ENCODE measurements at regions not wholly inside any gene's neighbourhood (a gene's known extent, or its start where the extent isn't known, plus 50 kb on each side); places are given as distances from the start of the nearest gene placed in this dataset.
A peak's percentile ranks its signal among the peaks of the same experiment; 100 is the strongest.

DNA sequence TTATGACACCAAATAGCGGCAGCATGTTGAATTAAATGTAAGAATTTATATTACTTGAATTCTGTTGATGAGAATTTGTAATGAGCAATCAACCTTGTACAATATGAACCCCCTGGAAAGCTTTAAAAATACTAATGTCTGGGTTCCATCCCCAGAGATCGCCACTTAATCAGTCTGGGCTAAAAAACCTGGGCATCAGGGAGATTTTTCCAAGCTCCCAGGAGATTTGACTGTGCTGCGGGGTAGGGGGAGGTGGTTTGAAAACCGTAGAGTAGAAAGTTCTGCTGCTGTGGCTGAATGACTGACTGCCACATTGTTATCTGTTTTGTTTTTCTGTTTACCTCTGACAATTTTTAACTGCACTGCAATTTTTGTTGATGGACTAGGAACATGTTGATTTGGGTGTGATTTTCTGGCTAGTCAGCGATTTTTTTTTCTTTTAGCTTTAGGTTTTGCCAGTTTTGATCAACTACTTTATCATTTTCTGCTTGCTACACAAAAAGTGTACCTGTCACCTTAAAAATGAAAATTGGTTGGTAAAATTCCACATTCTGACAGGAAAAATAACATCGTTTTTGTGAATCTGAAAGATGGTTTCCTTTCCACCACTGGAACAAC, 79.3 kb downstream of the PCTP start:
- DNase-seq: peak; percentile 2

DNA sequence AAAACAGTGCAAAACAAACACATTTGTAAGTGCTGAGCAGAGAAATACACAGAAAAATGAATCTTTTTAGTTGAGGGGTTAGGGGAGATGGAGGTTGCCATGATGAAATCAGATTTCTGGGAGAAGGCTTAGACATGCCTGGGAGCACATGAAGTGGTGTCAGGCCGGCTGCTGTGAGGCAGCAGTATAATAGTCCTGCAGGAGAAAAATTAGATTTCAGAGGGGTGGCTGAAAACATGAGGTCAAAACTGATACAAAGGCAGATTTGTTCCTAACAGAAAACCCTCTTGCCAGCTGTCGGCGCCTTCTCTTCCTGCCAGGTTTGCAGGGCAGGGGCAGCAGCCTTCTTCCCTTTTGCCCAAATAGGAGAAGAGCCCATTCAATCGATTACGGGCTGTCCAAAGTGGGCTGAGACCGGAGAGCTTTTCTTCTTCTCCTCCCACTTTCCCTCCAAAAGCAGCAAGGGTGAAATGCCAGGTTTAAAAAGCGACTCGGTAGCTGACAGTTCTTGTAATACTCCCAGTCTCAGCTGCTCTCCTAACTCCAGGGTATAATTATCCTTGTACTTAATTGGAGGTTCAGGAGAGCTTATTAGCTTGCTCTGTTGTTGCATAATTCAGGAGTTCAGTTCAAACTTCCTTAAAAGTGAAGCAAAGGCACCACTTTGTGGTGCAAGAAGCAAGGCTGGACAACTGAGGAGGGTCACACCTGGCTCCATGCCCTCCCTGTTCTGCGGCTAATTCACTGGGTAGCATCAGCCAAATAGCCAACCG, 80.0 kb downstream of the PCTP start:
- peak; percentile 34 for DNase-seq

DNA sequence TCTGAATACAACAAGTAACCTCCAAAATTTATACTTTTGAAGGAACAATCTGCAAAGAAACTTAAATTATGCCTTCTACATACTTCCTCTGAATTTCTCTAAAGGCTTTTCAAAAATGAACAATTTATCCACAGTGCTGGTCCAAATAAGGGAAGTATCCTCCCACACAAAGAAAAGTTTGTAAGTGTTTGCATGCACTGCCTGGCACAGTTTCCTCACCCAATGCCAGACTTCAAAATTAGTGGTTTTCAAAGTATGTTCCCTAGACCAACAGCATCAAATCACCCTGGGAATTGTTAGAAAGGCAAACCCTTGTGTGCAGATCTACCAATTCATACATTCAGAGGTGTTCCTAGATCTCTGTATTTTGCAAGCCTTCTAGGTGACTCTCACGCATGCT, 82.5 kb downstream of the PCTP start:
- no peak for DNase-seq

DNA sequence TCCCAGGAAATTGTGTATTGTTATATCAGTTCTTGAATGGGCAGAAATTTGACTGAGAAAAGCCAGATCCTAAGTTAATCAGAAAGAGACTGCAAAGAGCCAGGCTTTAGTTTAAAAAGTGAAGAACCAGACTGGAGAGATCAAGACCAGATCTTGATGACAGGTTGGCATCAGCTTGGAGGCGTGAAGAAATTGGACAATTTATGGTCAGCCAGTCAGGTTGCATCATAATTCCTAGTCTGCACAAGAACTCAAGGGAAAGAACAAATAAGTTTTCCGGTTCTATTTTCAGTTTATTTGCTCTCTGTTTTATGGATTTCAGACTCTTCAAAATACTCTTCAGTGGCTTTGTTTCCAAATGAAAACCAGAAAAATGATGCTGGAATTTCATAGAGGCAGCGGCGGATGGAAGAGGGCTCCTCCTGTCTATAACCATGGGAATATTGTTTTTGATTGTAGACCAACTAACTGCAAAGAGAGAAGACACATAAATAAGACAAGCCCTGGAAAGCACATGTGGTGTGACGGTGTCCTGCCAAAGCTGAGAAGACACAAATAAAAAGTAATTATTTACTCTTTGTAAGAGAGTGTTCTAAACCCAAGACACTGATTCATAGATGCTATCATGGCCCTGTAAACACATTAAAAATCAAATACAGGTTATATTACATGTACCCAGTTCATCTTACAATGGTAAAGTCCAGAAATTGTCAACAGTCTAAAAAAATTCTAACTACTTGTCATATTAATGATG, 91.7 kb downstream of the PCTP start:
- no peak for DNase-seq

DNA sequence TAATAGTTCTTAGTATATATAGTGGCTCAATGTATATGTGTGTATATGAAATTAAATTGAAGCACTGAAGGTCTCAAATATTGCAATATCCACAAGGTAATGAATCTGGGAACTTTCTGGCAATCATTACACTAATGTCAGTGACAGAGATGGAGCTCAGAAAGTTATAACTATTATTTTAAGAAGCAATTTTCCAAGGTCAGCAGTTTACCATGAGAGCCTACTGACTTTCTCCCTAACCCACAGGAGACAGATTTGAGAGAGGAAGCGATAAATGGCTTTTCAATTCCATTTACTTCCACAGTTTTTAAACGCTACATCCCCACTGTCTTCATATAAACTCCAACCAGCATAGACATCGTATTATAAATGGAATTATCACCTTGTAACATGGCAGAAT, 92.9 kb downstream of the PCTP start:
- DNase-seq: no peak

DNA sequence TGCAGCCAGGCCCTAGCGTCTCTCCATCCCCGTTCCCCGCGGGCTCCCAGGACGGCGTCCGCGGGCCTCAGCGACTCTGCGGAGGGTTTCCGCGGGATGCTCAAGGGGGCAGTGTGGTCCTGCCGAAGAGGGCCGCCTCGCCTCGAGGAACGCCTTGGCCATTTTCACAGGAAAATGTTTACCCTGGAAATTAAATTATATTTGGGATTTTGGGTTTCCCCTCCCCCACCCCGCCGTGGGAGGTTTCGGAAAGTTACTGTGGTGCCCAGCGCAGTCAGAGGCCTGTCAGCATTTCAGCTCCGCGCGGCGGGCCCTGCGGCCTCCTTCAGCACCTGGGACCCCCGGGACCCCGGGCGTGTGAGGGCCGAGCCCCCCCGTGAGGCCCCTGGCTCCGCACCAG, 94.5 kb downstream of the PCTP start:
- peak; percentile 4 for DNase-seq

DNA sequence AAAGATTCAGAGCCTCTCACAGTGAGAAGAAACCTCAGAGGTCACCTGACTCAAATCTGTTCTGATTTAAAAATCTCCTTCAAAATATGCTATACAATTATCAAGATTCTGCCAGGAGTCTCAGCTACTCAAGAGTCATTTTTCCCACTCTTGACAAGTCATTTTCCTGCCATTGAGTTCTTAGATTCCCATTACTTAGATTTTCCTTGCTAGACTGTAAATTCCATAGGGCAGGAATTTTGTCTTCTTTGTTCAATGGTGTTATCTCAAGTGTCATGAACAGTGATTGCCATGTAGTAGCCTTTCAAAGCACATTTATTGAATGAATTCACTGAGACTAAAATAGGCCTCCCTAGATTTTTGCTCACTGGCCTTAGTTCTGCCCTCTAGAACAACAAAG, 95.9 kb downstream of the PCTP start:
- no peak for DNase-seq

DNA sequence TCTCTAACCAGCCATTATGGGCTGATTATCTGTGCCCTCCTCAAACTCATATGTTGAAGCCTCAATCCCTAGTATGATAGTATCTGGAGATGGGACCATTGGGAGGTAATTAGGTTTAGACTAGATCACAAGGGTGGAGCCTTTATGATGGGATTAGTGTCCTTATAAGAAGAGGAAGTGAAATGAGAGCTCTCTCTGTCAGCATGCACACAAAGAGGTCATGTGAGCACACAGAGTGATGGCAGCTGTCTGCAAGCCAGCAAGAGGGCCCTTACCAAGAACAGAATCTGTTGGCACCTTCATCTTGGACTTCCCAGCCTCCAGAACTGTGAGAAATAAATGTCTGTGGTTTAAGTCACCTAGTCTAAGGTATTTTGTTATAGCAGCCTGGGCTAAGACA, 101.9 kb downstream of the PCTP start:
- no peak for DNase-seq

DNA sequence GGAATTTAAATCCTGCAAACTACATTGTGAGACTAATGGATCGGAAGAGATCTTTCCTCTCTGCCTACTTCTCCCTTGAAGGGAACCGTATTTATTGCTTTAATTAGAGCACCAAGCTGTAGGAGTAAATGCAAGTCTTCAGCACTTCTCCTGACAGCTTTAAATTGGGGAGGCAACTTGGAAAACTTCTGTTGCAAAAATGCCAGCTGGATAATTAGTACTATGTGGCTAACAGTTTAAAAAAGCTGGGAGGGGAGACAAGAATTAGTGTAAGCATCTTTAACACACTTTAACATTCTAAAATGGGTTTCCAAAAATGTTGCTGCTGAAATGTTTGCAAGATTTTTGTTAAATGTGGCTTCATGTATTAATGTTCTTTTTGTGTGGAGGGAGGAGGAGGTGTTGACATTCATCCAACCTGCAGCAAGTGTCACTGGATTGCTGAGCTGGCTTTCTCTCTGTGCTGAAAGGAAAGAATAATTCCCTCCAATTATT, 108.5 kb downstream of the PCTP start:
- no peak for DNase-seq

DNA sequence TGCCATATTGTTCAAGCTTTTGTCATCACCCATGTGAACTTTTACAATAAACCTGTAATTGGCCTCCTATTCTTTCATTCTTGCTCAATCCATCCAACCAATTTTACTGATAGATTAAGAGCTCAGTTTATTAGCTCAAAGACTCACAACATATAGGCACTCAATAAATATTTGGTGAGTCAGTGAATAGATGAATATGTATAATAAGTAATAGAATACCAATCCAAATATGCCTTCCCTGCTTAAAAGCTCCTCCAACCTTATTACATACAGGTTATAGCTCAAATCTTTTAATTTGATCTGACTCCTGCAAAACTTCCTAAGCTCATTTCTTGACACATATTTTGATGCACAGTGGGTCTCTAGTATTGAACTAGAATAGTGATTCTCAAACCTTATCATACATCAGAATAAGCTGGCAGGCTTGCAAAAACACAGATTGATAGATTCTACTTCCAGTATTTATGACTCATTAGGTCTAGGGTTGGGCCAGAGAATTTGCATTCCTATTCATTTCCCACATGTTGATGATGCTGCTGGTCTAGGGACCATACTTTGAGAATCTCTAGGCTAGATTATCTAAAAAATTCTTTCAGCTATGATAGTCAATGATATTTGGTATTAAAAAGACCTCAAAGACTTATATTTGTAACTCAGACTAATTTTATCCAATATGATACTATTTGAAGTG, 114.4 kb downstream of the PCTP start:
- DNase-seq: no peak

DNA sequence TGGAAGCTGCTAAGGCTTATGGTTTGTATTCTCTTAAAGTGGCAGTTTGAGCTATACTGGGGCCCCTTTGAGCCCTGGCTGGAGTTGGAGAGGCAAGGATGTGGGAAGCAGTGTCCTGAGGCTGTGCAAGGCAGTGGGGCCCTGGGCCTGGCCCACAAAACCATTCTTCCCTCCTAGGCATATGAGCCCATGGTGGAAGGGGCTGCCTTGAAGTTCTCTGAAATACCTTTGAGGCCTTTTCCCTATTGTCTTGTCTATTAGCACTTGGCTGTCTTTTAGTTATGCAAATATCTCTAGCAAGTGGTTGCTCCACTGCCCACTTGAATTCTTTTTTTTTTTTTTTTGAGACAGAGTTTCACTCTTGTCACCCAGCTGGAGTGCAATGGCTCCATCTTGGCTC, 119.2 kb downstream of the PCTP start:
- DNase-seq: no peak

DNA sequence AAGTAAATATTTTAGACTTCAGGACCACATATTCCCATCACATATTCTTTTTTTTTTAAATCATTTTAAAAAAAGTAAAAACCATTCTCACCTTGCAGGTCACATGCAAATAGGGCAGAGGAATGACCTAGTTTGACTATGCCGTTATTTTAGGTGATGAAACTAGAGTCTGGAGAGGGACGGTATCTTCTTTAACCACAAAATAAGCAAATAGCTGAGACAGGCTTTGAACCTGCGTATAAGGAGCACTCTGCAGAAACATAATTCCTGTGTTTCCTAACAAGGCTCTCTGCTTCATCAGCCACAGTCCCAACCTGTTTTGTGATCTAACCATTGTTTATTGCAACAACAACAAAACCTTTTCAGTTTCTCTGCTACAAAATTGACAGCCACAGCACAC, 121.5 kb downstream of the PCTP start:
- no peak for DNase-seq

DNA sequence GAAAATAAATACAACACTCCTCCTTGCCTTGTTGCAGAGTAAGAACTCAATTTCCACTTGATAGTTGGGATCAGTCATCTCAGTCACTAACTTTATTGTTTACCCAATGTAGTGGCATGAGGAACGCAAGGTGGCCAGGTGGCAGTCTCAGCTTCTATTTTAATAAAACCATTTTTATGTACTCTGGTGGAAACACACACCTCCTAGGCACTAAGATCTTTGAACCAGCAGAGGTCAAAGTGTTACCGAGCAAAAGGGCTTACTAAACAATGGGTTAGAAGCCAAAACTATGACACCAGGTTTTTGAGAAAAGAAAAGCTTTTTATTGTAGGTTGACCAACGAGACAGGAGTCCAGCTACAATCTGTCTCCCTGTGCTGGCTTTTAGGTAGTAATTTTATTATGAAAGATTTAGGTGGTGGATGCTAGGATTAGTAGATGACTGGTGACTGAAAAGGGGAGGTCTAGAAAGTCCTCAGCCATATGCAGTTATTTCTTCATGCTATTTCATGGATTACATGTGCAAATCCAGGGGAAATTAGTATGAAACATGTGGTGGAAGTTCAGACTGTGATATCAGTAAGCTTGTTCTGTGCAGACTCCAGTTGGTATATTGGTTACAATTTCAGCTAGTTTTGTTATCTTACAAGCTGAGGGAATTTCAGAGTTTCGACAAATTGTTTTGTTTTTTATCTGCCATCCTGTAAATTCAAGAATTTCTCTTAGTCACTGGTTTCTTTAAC, 122.3 kb downstream of the PCTP start:
- no peak for DNase-seq

DNA sequence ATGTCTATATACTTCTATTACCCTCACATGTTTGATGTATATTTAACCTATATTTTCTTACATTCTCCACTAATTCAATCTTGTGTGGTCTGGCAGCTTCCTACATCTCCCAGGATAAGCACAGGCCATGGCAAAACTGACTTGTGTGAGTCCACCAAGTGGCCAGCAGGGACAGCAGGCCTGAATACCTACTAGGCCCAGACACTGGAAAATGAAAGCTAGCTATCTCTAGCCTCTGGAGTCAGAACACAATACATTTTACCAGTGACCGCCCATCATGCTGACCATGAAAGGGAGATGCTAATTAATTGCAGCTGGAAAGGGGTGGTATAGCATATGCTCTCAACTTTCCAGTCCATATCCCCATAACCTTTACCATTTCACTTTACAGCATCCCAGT, 132.3 kb downstream of the PCTP start:
- no peak for DNase-seq

DNA sequence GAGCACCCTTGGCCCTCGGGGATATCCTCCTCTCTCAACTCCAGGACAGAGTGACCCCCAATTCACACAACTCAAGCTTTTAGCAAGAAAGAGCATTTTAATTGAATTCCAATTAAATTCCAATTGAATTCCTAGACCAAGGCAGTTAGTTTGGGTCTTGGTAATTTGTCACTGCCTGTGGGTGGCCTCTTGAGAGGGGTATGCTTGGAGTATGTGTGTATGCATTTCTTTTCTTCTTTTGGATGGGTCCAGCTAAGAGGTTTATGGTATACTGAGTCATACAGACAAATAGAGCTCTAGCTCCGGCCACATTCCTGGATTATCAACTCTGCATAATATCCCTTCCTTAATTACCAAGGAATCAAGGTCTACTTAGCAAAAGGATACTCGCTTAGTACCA, 136.7 kb downstream of the PCTP start:
- DNase-seq: no peak

DNA sequence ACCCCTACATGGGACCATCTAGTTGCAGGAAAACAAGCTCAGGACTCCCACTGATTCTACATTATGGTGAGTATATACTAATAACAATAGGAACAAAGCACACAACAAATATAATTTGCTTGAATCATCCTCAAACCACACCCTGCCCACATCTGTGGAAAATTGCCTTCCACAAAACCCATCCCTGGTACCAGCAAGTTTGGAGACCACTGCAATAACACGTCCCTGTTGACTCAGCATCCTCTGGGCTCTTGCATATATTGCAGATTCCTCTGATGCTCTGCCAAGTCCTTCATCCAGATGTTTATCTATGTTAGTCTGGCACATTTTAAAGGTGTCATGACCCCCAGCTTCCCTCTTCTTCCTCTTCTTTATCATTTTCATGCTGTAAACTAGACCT, 138.4 kb downstream of the PCTP start:
- no peak for DNase-seq

DNA sequence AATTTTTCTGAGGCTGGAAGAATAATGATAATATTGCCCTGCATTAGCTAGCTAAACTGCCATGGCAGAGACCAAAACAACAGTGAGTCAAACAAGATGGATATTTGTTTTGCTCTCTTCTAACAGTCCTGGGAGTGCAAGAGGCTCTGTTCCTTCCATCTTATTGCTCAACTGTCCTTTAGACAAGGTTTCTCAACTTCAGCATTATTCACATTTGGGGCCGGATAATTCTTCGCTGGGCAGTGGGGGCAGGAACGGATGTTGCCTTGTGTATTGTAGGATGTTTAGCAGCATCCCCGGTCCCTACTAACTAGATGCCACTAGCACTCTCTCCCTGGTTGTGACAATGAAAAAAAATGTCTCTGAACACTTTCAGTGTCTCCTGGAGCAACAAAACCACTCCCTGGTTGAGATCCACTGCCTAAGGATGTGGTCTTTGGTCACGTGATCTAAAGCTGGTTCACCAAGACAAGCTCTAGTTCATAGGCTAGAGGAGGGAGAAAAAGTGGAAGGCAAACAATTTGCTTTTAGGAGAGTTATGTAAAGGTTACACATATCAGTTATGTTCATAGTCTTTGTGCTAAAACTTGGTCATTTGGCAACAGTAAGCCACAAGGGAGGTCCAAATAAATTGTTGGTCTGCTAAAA, 144.4 kb downstream of the PCTP start:
- no peak for DNase-seq

DNA sequence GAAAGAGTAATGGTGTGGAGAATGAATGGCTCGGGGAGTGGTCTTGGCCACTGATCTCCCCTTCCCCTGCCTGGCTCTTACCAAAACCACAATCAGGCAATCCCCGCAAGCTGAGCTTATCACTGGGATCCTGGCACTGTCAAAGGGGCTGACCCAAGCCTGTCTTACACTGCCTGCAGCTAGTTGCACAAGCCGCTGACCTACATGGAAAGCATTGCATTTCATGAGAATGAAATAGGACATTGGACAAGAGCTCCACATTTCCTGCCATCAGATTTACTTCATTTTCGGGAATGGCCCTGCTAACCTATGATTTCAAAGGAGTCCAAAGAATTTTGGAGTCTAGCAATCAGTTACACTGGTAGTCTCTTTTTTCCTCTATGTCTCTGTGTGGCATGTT, 146.4 kb downstream of the PCTP start:
- DNase-seq: no peak

DNA sequence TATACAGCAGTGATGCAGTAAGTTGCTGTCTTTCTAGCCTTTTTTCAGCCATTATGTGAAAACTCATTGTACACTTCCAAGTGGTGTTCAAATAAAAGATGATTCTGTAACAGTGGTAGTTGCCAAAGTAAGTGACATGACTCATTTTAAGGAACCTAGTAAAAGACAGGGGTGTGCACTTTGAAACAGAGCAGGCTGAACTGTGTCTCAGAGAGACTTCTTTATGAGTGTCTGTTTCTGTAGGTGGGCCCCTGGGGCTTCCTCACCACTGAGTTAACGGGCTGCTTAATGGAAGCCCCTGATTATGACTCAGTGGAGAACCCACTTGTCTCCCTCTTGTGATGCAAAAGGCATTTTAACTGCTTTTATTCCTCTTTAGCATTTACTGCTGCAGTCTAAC, 147.3 kb downstream of the PCTP start:
- no peak for DNase-seq

DNA sequence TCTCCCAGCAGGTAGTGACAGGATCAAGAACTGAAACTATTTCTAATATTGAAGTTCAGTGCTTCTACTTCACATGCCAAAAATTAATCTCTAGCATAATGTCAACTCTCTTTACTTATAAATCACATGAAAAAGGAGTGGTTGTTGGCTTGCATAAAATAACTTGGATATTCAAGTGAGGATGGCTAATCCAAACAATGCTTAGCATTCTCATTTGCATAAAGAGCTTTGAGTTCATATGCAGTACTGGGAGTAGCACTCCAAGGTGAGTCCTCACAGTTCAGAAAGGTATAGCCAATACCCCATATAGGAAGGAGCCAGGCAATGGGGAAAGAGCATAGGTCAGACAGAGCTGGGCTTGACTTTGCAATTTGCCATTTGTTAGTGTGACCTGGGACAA, 149.3 kb downstream of the PCTP start:
- no peak for DNase-seq

DNA sequence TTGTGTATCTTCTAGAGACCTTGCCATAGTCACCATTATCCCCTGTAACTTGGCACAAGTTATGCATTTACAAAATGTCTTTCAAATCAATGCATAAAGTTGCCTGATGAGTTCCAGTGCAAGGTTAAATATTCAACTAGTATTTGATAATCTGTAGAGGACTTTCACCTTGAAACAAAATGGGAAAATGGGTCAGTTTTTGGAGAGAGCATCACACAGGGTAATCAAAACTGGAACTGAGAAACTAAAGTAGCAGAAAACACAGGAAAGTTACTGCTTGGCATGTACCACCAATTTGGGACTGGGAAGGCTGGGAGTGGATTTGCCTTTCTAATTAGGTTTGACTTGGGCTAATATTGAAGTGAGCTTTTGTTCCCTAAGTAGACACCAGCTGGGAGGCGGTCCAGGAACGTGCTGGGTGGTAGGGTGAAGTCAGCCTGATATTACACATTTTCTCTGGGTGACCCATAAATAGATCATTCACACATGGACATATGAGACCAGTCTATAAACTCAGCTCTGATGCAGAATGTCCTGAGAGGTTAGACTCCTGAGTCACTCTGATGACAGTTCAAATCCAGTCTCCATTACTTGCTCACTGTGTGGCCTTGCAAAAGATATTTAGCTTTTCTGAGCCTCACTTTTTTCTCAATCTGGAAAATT, 152.3 kb downstream of the PCTP start:
- DNase-seq: no peak

DNA sequence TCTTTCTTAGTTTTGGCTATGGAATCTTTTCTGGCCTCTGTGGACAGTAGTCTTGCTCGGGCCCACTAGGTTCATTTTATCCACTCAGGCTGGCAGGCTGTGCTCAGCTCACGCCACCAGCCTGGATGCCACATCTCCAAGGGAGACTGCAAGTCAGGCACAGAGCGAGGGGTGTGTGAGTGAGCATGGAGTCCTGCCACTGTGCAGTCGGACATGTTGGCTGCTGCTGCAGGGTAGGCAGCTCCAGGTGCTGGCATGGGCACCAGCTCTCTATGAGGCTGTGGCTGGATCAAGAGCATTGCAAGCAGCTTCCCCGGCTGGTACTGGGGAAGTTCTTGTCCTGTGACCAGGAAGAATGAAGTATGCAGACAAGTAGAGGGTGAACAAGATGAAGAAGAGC, 158.9 kb downstream of the PCTP start:
- no peak for DNase-seq
